Body of pancreas (tissue), 4 donors: ENCODE measurements at regions not wholly inside any gene's neighbourhood (a gene's known extent, or its start where the extent isn't known, plus 50 kb on each side); places are given as distances from the start of the nearest gene placed in this dataset.
"Not testable (repeated sequence)": the region's sequence is repeated elsewhere in the genome, so short reads cannot be mapped to it uniquely, and the experiment has no call there.

ENCODE experiments used
- CTCF ChIP-seq, 7 experiments: fragments of 450-650 bp in 4 of 7; fragments of 200-600 bp in 3 of 7; sonication (generic) in 3 of 7; IDR thresholded peaks; one replicate each; pipeline ENCODE4 v1.5.1; 2016 to 2019; ENCODE audit warnings: antibody characterized with exemption in 7 of 7
- POLR2A ChIP-seq, 3 donors: fragments of 450-650 bp; IDR thresholded peaks; one replicate each; pipeline ENCODE4 v1.6.1; 2016; ENCODE audit warnings: antibody characterized with exemption in 3 of 3, mild to moderate bottlenecking in 2 of 3

GRCh38 chr9:40970340-40970739 lies 158.1 kb downstream of the FOXD4L6 start:
- TF ChIP-seq CTCF, POLR2A (IDR thresholded peaks at IDR 0.05): not testable (repeated sequence)
